Spleen (tissue), 11 donors: ENCODE measurements at regions not wholly inside any gene's neighbourhood (a gene's known extent, or its start where the extent isn't known, plus 50 kb on each side); places are given as distances from the start of the nearest gene placed in this dataset.

Source experiments
- DNase-seq: peaks from one replicate; pipeline ENCODE4 v3.0.0-alpha.2; 2020
- H3K27ac ChIP-seq, 8 donors: fragments of 200-600 bp; sonication (generic) in 7 of 8; 1 replicate in 4 of 8; 2 replicates in 4 of 8; pipeline versions ENCODE4 v1.5.0 to v1.8.0; 2016 to 2021; ENCODE audit warnings: inconsistent platforms in 4 of 8, mild to moderate bottlenecking in 4 of 8, moderate library complexity in 1 of 8
- H3K27me3 ChIP-seq, 7 donors: fragments of 200-600 bp; sonication (generic) in 6 of 7; replicated peaks in 1 of 7; 1 replicate in 4 of 7; 2 replicates in 3 of 7; pipeline versions ENCODE4 v1.5.0 to v1.8.0; 2016 to 2021; ENCODE audit warnings: inconsistent platforms in 3 of 7, mild to moderate bottlenecking in 1 of 7
- H3K36me3 ChIP-seq, 6 donors: fragments of 200-600 bp; sonication (generic) in 5 of 6; 1 replicate in 4 of 6; 2 replicates in 2 of 6; pipeline versions ENCODE4 v1.5.0 to v1.8.0; 2016 to 2021; ENCODE audit warnings: inconsistent platforms in 2 of 6
- H3K4me1 ChIP-seq, 6 donors: fragments of 200-600 bp; sonication (generic) in 5 of 6; 1 replicate in 3 of 6; 2 replicates in 3 of 6; pipeline versions ENCODE4 v1.5.0 to v1.8.0; 2016 to 2021; ENCODE audit warnings: inconsistent platforms in 3 of 6
- H3K4me3 ChIP-seq, 8 donors: fragments of 200-600 bp; sonication (generic) in 7 of 8; 1 replicate in 4 of 8; 2 replicates in 4 of 8; pipeline versions ENCODE4 v1.5.0 to v1.8.0; 2016 to 2021; ENCODE audit warnings: inconsistent platforms in 4 of 8, mild to moderate bottlenecking in 4 of 8, moderate library complexity in 2 of 8
- H3K9me3 ChIP-seq, 8 donors: fragments of 200-600 bp; sonication (generic) in 7 of 8; 1 replicate in 4 of 8; 2 replicates in 4 of 8; pipeline versions ENCODE4 v1.5.0 to v1.8.0; 2016 to 2021; ENCODE audit warnings: inconsistent platforms in 4 of 8
- CTCF ChIP-seq, 11 experiments: fragments of 200-600 bp in 7 of 11; fragments of 450-650 bp in 4 of 11; sonication (generic) in 4 of 11; IDR thresholded peaks in 8 of 11; conservative IDR thresholded peaks in 3 of 11; 1 replicate in 7 of 11; 2 replicates in 4 of 11; pipeline versions ENCODE4 v1.4.0 to v1.8.0; 2016 to 2021; ENCODE audit warnings: antibody characterized with exemption in 11 of 11, inconsistent platforms in 4 of 11, mild to moderate bottlenecking in 1 of 11
- POLR2A ChIP-seq, 3 donors: fragments of 450-650 bp; IDR thresholded peaks; one replicate each; pipeline ENCODE4 v1.5.1; 2017; ENCODE audit warnings: antibody characterized with exemption in 3 of 3, mild to moderate bottlenecking in 1 of 3
- POLR2AphosphoS5 ChIP-seq, 3 donors: sonication (generic); formaldehyde crosslinking; IDR thresholded peaks; one replicate each; pipeline ENCODE4 v1.5.1; 2017; ENCODE audit warnings: antibody characterized with exemption in 3 of 3
- WGBS, 5 donors: extraction: QIAGEN DNeasy Blood & Tissue Kit in 3 of 5; methylation state at CpG; one replicate each; pipeline versions ENCODE4 v1.1.5 to v1.1.7; 2013 to 2018; 5-methylcytosine and 5-hydroxymethylcytosine counted together
- intact Hi-C: fragments of 100-400 bp; cut with DNase I; formaldehyde crosslinking; loops from one replicate; pipeline ENCODE4 v1.15.0; 2023; ENCODE audit warnings: low total_unique reads
- donor health status: healthy with polysubstance abuse.
- donor health status: DM: no; HTN: no; CAD: no; lungs with moderate emphysema.
- donor health status: DM: no; HTN: no; CAD: no.
- donor health status: Bipolar disorder and iron deficiency.
- donor health status: healthy.
- donor health status: DM: no; HTN: no; CAD: no.
- donor health status: DM: yes; HTN: yes; CAD: no.

DNA sequence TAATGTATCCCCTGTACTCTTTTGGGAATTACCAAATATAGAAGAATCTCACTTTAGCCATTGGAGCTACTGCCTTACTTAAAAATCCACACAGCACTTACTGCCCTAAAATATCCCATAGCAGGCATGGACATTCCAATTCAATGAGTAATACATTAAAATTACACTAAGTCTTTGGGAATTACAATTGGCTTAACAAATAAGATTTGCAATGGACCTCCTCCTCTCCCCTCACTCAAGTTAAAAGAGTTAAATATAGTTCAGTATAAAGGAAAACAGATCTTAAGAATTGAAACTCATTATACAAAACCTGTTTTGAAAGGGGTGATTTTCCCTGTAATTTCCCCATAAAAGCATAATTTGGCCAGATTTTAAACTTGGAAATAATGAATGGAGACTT is 477.1 kb downstream of the SLC16A7 start:
- H3K9me3 ChIP-seq: peaks cover 0 to 5% (median 0%) of the 10 kb centered on the region in 8 donors
- H3K36me3 ChIP-seq: no peaks in the 10 kb centered on the region
- H3K4me1 ChIP-seq: no peaks in the 10 kb centered on the region
- TF ChIP-seq CTCF (IDR thresholded peaks at IDR 0.05 in 8 of 11, conservative IDR thresholded peaks at IDR 0.05 in 3 of 11): no peak
- intact Hi-C loops: no loop called here
- no peak overlapping the region for H3K4me3 ChIP-seq
- no peak overlapping the region for H3K27ac ChIP-seq
- no peaks in the 10 kb centered on the region for H3K27me3 ChIP-seq
- DNase-seq: no peak

- Histone ChIP-seq H3K4me1 (no peaks in the 10 kb centered on the region), H3K4me3 (no peak overlapping the region), H3K9me3 (peaks cover 0 to 5% (median 0%) of the 10 kb centered on the region in 8 donors), H3K27ac (no peak overlapping the region), H3K36me3 (no peaks in the 10 kb centered on the region), H3K27me3 (no peaks in the 10 kb centered on the region)
- 77 to 93% (median 86%) methylated on average over 2 of the region's 2 CpGs for WGBS, 5 donors
- intact Hi-C loops: no loop called here
- no peak for DNase-seq
- TF ChIP-seq POLR2A (IDR thresholded peaks at IDR 0.05) (no peak), POLR2AphosphoS5 (IDR thresholded peaks at IDR 0.05) (no peak), CTCF (IDR thresholded peaks at IDR 0.05 in 8 of 11, conservative IDR thresholded peaks at IDR 0.05 in 3 of 11) (no peak)
Observed at GRCh38 chr12:60075091-60075490, 479.3 kb downstream of the SLC16A7 start.

DNA sequence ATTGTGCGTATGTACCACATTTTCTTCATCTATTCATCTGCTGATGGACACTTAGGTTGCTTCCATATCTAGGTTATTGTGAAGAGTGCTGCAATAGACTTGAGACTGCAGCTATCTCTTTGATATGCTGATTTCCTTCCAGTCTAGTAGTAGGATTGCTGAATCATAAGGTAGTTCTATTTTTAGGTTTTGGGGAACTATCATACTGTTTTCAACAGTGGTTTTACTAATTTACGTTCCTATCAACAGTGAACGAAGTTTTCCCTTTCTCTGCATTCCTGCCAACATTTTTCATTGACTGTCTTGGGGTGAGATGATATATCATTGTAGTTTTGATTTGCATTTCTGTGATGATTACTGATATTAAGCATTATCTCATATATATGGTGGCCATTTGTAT is 482.2 kb downstream of the SLC16A7 start:
- Histone ChIP-seq H3K27ac (no peak overlapping the region), H3K9me3 (peaks cover 0 to 14% (median 9%) of the 10 kb centered on the region in 8 donors), H3K4me3 (no peak overlapping the region), H3K4me1 (no peaks in the 10 kb centered on the region), H3K36me3 (no peaks in the 10 kb centered on the region), H3K27me3 (no peaks in the 10 kb centered on the region)
- TF ChIP-seq POLR2AphosphoS5 (IDR thresholded peaks at IDR 0.05) (no peak), POLR2A (IDR thresholded peaks at IDR 0.05) (no peak), CTCF (IDR thresholded peaks at IDR 0.05 in 8 of 11, conservative IDR thresholded peaks at IDR 0.05 in 3 of 11) (no peak)
- 35 to 55% (median 44%) methylated on average over 3 of the region's 3 CpGs for WGBS, 5 donors
- no peak for DNase-seq
- intact Hi-C loops: no loop called here

DNA sequence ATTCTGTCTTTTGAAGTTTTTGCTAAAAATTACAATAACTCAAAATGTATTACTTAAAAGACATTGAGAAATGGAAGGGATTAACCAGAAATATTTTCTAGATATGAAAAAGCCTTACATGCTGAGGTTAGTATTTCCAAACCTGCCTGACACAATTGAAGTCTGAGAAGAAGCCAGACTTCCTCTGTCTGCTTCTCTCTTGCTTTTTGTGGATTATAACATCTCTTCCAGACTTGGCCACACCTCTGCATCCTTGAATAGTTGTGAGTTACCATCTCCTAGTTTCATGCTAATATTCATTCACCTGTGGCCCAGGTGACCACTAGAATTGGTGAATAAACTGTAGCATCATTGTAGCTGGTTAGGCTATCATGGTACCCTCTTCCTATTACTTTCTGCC is 497.6 kb downstream of the SLC16A7 start:
- H3K4me1 ChIP-seq: no peaks in the 10 kb centered on the region
- no peaks in the 10 kb centered on the region for H3K27me3 ChIP-seq
- DNase-seq: no peak
- H3K36me3 ChIP-seq: no peaks in the 10 kb centered on the region
- intact Hi-C loops: no loop called here
- no peak overlapping the region for H3K4me3 ChIP-seq
- H3K27ac ChIP-seq: no peak overlapping the region
- peaks cover 0 to 9% (median 1%) of the 10 kb centered on the region in 8 donors for H3K9me3 ChIP-seq
- TF ChIP-seq POLR2AphosphoS5 (IDR thresholded peaks at IDR 0.05): no peak

- no peak for TF ChIP-seq POLR2A (IDR thresholded peaks at IDR 0.05)
- TF ChIP-seq CTCF (IDR thresholded peaks at IDR 0.05 in 8 of 11, conservative IDR thresholded peaks at IDR 0.05 in 3 of 11): no peak
- TF ChIP-seq POLR2AphosphoS5 (IDR thresholded peaks at IDR 0.05): no peak
- Histone ChIP-seq H3K4me3 (no peak overlapping the region), H3K36me3 (no peaks in the 10 kb centered on the region), H3K9me3 (peaks cover 0 to 19% (median 11%) of the 10 kb centered on the region in 8 donors), H3K4me1 (no peaks in the 10 kb centered on the region), H3K27ac (no peak overlapping the region), H3K27me3 (no peaks in the 10 kb centered on the region)
- DNase-seq: no peak
- WGBS, 5 donors: 65 to 88% (median 78%) methylated on average over 1 of the region's 1 CpG
- intact Hi-C loops: no loop called here
Observed at GRCh38 chr12:60094436-60094835, 498.6 kb downstream of the SLC16A7 start.
